Epithelial cell of esophagus (primary cell): ENCODE measurements at regions not wholly inside any gene's neighbourhood (a gene's known extent, or its start where the extent isn't known, plus 50 kb on each side); places are given as distances from the start of the nearest gene placed in this dataset.

Source experiments
- DNase-seq: peaks from one replicate; pipeline ENCODE4 v3.0.0; 2010; ENCODE audit warnings: low read depth
- H3K4me3 ChIP-seq: 2 replicates; pipeline ENCODE4 v1.5.1; 2011; ENCODE audit warnings: mild to moderate bottlenecking, low read length, control low read depth
- TF ChIP-seq, protein P1 (sequence below): IDR thresholded peaks from 2 replicates; pipeline ENCODE4 v1.5.1; 2011; ENCODE audit warnings: low read depth, mild to moderate bottlenecking, low read length, control low read depth, inconsistent platforms; ENCODE audit not compliant: insufficient read depth; ENCODE audit errors: missing control alignments

DNA sequence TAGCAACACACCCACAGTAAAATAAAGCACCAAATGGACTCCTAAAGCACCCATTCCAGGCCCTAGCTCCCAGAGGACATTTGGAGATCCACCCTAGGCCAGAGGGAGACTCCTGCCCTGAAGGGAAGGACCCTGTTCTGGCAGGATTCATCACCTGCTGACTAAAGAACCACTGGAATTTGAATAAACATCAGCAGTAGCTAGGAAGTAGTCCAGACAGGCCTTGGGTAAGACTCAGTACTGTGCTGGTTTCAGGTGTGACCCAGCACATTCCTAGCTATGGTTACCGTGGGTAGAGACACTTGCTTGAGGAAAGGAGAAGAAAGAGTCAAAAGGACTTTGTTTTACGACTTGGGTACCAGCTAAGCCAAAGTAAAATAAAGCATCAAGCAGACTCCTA is 92.7 kb upstream of the LRRC7 start:
- peak; percentile 93 for DNase-seq
- H3K4me3 ChIP-seq = no peak overlapping the region
- TF ChIP-seq, protein P1, sequence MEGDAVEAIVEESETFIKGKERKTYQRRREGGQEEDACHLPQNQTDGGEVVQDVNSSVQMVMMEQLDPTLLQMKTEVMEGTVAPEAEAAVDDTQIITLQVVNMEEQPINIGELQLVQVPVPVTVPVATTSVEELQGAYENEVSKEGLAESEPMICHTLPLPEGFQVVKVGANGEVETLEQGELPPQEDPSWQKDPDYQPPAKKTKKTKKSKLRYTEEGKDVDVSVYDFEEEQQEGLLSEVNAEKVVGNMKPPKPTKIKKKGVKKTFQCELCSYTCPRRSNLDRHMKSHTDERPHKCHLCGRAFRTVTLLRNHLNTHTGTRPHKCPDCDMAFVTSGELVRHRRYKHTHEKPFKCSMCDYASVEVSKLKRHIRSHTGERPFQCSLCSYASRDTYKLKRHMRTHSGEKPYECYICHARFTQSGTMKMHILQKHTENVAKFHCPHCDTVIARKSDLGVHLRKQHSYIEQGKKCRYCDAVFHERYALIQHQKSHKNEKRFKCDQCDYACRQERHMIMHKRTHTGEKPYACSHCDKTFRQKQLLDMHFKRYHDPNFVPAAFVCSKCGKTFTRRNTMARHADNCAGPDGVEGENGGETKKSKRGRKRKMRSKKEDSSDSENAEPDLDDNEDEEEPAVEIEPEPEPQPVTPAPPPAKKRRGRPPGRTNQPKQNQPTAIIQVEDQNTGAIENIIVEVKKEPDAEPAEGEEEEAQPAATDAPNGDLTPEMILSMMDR = no peak

DNA sequence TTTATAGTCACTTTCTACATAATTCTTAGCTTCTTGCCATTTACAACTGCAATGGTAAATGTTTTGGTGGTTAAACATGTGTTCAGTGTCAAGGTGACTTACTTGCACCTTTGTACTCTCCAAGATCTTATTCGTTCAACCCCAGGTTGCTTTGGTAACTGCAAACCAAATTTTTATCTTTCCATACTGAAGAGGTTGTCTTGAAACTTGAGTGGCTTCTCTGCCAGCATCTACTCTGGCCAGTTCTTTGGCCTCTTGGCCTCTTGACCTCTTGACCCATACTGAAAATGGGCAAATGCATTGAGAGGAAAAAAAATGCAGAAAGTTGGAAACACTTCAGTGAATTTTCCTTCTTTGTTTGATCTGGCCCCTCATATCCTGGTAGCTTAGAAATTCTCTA is 88.0 kb upstream of the LRRC7 start:
- no peak for DNase-seq
- no peak overlapping the region for H3K4me3 ChIP-seq
- TF ChIP-seq, protein P1 = no peak

DNA sequence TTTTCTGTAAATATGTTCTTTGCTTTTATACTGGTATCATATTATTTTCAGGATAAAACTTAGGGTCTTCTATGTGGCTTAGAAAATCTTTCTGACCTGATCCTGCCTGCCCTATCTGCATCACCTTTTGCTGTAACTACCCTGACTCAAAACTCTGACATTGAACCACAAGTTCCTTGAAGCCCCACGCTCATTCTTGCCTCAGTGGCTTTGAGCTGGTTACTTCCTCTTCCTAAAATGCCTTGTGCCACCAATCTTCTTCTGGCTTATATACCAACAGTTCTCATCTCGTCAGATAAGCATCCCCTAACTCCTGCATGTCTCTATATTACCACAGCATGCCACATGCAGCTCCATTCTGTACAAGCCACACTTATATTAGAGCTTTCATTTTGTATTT is 84.5 kb upstream of the LRRC7 start:
- TF ChIP-seq, protein P1 = no peak
- DNase-seq = no peak
- H3K4me3 ChIP-seq = no peak overlapping the region

DNA sequence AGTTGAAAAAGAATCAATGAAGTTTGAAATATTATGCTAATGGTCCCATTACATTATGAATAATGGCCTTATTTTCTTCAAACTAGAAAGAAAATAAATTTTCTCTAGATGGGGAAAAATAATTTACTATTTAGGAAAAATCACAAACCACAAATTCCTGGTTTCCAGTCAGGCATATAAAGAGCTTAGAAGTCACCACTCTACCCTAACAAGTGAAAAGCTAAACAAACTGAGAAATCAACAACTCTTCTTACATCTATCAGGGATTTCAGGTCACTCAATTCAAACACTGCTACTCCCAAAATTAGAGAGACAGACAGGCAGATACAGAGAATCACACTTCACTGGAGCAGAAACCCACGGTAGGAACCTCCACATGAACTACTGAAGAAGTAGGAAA is 82.1 kb upstream of the LRRC7 start:
- TF ChIP-seq, protein P1 = no peak
- DNase-seq = no peak
- no peak overlapping the region for H3K4me3 ChIP-seq

DNA sequence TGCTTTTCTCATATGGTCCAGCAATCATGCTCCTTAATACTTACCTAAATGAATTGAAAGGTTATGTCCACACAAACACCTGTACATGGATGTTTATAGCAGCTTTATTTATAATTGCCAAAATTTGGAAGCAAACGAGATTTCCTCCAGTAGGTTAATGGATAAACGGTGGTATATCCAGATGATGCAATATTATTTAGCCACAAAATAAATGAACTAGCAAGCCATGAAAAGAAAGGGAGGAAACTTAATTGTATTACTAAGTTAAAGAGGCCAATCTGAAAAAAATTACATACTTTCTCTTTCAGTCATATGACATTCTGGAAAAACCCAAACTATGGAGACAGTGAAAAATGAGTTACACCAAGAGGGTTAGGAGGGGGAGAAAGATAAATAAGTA is 76.3 kb upstream of the LRRC7 start:
- H3K4me3 ChIP-seq = no peak overlapping the region
- TF ChIP-seq, protein P1 = no peak
- DNase-seq = no peak

DNA sequence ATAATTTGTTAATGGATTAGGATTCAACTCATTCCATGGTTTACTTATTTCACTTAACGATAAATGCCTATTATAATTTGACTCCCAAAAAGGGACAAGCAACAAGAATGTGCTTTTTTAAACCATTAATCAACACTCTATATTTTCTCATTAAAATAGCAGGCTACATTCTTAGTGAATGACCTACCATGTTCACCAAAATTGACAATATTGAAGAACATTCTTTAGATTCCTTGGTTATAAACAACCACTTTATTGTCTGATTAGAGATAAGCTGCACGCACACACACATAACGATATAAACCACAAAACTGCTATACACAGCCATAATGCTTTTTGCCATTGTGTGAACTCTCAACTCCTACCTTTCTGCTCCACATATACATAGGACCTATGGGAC is 75.4 kb upstream of the LRRC7 start:
- H3K4me3 ChIP-seq = no peak overlapping the region
- no peak for DNase-seq
- TF ChIP-seq, protein P1 = no peak

DNA sequence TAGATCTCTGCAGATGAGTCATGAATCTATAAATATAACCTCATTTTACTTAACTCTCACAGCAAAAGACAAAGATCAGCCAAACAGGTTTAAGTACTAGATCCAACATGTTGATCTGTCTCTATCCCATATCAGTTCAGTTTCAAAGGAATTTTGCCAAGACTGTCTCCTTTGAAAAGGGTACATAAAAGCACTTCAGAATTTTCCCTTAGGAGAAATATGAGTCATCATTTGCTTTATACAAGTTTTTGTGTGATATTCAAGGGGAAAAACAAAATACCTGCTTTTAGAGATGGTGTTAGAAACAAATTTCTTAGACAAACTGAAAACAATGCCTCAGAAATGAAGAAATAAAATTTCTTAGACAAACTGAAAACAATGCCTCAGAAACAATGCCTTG is 73.5 kb upstream of the LRRC7 start:
- TF ChIP-seq, protein P1 = no peak
- H3K4me3 ChIP-seq = no peak overlapping the region
- peak; percentile 90 for DNase-seq
